DMS53 treated with DMSO at 0.1 percent for 48 hours (cell line): ENCODE measurements at regions not wholly inside any gene's neighbourhood (a gene's known extent, or its start where the extent isn't known, plus 50 kb on each side); places are given as distances from the start of the nearest gene placed in this dataset.

ENCODE experiments used
- DNase-seq: peaks from one replicate; lab custom pipeline; 2025; ENCODE audit not compliant: unreplicated experiment; lab: John Stamatoyannopoulos, UW

- DNase-seq, result no peak
Measured at GRCh38 chr3:171955598-171955997, 83.8 kb upstream of the FNDC3B start.

- no peak for DNase-seq
Measured at GRCh38 chr3:171956181-171956683, 83.1 kb upstream of the FNDC3B start.

DNA sequence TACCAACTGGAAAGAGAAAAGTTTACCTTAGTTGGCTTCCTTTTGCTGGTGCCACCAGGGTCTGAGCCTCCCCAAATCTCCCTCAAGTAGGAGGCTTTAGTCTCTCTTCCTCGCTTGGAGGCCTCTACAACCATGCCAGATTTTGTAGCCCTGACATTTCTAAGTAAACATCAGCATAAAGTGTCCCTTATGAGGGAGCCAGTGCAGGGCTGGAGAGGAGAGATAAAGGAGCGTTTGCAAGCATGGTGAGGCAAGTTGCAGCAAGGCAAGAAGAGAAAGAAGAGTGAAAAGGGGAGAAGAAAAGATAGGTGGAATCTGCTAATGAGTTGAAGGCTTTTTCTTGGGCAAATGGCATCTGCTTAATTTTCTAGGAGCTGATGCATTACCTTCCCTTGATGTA is 82.7 kb upstream of the FNDC3B start:
- no peak for DNase-seq

GRCh38 chr3:171959532-171960089 is 79.8 kb upstream of the FNDC3B start:
- DNase-seq, result no peak

DNA sequence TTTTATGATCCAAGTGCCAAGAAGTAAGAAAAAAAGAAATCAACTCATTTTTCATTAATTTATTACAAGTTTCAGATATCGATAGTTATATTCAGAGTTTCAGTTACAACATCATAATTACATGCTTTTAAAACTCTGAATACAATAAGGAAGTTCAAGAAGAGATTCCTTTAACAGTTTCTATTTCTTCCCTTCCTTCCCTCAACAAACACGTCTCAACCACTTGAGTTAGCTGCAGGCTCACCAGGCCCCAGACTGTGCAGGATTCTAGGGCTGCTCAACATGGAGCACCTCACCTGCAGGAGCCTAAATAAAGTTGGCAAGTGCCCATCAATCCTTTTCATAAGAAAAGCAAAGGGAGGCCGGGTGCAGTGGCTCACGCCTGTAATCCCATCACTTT is 79.2 kb upstream of the FNDC3B start:
- no peak for DNase-seq

DNA sequence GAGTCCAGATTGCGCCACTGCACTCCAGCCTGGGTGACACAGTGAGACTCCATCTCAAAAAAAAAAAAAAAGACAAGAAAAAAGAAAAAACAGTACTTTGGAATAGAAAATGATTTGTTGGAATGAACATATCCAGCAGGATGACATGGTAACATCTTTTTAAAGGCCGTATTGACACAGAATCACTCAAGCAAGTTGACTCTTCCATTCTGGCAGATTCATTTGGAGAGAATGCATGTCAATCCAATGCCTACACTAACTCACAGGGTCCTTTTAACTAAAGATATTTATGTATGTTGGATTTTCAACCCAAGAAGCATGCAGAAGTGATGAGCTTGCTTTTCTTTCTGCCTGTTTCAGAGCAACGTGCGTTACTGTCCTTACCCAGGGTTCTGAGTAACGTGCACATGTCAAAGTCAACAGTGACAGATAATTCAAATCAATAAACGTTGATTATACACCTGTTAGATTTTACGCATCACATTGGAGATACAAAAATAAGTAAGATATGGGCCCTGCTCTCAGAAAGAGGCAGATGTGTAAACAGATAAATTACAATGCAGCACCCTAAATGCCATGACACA is 77.1 kb upstream of the FNDC3B start:
- DNase-seq, result no peak

DNA sequence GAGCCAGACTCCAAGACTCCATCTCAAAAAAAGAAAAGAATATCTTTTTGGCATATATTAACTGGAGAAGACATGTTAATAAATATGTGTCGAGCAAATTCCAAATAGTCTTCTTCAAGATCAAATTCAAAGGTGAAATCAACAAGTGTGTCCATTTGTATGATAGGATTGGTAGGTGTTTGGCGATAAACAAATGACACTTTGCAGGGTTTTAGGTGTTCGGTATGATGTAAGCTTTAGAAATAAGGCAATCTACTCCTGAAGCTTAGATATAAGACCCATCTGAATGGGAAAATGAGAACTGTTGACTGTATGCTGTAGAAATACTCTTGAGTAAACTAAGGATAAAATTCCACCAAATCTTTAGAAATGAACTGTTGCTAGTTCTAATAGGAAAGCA is 75.8 kb upstream of the FNDC3B start:
- no peak for DNase-seq

- DNase-seq, result no peak
Measured at GRCh38 chr3:171965067-171965712, 74.2 kb upstream of the FNDC3B start.

GRCh38 chr3:171966533-171967136 is 72.7 kb upstream of the FNDC3B start:
- no peak for DNase-seq

GRCh38 chr3:171967137-171967783 is 72.1 kb upstream of the FNDC3B start:
- peak; percentile 40 for DNase-seq

- no peak for DNase-seq
Measured at GRCh38 chr3:171967932-171968678, 71.3 kb upstream of the FNDC3B start.

- DNase-seq, result no peak
Measured at GRCh38 chr3:171970301-171970788, 69.0 kb upstream of the FNDC3B start.

DNA sequence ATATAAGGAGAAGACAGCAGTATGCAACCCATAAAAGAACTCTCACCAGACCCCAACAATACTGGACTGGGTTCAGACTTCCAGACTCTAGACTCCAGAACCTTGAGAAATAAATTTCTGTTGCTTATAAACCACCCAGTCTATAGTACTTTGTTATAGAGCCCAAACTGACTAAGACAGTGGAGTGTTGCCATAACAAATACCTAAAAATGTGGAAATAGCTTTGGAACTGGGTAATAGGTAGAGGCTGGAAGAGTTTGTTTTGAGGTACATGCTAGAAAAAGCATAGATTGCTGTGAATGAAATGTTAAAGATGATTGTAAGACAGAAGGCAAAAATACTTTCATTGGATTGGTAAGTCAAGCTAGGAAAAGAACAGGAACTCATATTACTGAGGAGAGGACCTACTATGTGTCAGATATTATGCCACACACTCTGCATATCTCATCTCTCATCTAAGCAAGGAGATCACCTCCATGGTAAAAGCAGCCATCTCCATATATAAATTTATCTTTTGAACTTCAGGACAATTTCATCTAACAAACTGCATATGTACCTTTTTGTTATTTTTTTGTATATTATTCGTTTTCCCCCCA is 67.4 kb upstream of the FNDC3B start:
- DNase-seq, result no peak

- DNase-seq, result no peak
Measured at GRCh38 chr3:171972871-171973348, 66.5 kb upstream of the FNDC3B start.

DNA sequence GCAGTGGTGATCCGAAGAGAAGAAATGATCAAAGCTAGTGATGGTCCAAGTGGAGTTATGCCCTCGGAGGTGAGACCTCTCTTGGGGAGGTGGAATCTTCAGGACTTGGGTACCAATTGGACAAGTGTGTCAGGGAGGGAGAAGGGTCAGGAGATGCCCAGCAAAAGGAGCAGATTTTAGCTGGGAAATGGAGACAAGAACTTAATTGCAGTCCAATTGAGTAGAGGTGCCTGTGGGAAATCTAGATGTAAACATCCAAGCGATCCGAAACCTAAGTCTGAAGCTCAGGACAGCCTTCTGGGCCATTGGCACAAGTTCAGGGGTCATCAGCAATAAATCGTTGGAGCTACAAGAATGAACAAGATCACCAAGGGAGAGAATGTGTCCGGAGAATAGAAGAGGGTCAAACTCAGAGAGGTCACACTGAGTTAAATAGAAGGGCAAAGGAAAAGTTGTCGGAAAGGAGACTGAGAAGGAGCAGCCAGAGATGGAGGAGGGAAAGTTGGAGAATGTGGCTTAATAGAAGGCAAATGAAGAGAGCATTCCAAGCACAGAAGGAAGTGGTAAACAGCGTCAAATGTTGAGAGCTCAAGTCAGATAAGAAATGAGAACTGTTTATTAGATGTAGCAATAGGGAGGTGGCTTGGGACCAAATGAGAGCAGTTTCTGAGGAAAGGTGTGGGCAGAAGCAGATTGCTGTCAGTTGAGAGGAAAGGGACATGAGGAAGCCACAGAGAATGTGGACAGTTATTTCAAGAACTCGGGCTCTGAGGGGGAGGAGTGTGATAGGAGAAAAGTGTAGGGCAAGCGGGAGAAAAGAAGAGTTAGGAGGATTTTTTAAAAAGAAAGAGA is 64.2 kb upstream of the FNDC3B start:
- no peak for DNase-seq

DNA sequence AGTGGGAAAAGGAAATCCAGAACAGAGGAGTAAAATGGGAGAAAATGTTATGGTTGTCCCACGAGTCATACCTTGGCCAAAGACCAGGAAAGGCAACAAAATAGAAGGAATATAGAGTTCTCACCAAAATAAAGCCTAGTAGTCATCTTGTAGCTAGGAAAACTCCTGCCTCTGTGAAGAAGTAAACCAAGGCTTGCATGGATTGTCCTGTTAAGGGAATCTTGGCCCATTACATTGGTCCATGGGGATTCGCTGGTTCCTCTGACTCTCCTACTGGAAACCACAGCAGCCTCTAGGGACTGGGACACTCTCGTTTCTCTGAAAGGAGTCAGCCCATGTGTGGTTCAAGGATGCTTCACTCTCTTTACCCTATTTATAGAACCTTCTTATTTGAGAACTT is 62.9 kb upstream of the FNDC3B start:
- DNase-seq, result no peak

DNA sequence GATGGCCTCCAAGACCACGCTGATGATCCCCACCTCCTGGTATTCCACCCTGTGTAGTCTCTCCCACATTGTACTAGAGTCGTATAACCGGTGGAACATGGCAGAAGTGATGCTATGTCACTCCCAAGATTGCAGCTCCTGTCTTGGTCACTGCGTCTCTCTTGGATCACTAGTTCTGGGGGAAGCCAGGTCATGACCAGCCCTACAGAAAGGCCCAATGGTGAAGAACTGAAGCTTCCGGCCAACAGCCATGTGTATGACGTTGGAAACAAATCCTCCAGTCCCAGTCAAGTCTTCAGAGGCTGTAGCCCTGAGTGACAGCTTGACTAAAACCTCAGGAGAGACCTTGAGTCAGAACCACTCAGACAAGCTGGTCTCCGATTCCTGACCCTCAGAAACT is 61.9 kb upstream of the FNDC3B start:
- no peak for DNase-seq

DNA sequence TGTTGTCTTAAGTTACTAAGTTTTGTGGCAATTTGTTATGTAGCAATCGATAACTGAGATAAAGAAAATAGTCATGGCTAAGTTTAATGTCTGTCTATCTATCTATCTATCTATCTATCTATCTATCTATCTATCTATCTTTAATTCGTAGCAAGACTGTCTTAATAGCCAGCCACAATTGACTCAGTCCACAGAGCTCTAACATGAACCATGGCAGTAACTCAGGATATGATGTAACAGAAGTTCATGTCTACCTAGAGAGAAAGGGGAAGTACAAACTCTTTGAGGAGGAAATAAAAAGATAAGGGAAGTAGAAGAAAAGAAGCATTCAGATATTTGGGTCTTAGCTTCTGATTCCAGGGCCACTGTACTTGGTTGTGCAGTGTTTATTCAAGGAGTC is 61.5 kb upstream of the FNDC3B start:
- DNase-seq, result no peak

DNA sequence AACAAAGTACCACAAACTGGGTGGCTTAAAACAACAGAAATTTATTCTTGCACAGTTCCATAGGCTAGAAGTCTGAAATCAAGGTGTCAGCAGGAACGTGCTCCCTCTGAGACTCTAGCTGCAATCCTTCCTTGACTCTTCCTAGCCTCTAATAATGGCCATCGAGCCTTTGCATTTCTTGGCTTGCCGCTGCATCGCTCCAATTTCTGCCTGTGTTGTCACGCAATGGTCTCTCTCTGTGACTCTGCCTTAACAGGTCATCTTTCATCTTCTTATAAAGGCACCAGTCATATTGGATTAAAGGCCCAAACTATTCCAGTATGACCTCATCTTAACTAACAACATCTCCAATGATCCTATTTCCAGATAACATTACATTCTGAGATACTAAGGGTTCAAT is 61.0 kb upstream of the FNDC3B start:
- DNase-seq, result no peak
